NCI-H2171 treated with DMSO at 0.1 percent for 48 hours (cell line): ENCODE measurements at regions not wholly inside any gene's neighbourhood (a gene's known extent, or its start where the extent isn't known, plus 50 kb on each side); places are given as distances from the start of the nearest gene placed in this dataset.
"Not testable (repeated sequence)": the region's sequence is repeated elsewhere in the genome, so short reads cannot be mapped to it uniquely, and the experiment has no call there.

Source experiments
- DNase-seq: peaks from one replicate; lab custom pipeline; 2025; lab: John Stamatoyannopoulos, UW

DNA sequence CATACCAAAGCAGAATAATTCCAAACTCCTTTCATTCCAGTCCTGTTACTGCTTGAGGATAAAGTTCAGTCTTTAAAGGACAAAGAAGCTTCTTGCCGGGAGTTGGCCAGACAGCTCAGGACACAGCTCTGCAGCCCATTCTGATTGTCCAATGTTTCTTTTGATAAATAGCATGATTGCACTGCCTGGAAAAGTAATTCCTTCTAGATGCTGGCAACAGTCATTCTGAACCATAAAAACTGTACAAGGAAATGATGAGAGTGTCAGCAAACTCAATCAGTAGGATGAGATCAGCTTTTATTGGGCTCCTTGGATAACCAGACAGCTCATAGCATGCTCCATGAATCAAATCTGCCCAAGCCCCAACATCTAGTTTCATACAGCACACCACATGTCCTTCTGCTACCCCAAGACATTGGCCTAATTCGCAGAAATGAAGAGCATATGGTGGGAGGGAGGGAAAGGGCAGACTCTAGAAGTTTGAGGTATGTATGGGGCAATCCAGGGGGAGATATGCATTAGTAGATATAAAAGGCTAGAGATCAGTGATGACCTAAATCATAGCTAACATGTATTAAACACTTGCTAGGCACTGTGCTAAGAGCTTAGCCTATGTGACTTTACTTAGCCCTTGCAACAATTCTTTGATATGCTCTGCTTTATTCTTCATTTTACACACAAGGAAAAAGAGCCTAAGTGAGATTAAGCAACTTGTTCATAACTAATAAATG is 219.9 kb upstream of the NREP start:
- no peak for DNase-seq

DNA sequence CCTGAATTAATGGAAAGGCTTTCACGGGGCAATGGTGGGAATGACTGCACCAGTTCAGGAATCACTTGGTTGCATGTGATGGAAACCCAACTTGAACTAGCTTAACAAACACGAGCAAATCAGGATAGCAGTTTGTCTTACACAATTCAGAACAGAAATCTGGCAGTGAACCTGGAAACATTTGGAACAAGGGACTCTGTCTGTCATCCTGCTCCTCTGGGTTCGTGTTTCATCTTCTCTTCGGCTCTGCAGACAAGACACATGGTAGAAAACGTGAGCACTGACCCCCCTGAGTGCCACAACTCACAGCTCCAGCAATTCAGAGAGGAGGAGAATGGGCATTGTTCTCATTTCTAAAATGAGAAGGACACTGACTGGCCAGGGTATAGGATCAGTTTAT is 218.1 kb upstream of the NREP start:
- DNase-seq, result no peak

DNA sequence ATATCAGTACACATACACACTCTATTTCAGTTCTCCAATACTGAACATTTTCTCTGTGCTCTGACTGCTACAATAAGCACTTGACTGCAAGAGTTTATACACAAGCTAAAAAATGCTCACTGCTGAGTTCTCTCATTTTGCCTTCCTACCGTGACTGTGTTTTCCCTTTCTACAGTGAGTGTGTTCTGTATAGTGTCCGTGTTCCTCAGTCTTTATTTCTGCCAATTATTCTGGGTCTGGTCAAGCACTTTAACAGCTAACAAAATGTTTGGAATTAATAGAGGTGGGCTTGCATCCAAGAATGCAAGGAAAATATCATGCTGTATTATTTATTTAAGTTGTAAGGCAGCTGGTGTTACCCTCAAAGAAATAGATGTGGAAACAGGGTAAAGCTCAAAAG is 217.0 kb upstream of the NREP start:
- DNase-seq, result no peak

DNA sequence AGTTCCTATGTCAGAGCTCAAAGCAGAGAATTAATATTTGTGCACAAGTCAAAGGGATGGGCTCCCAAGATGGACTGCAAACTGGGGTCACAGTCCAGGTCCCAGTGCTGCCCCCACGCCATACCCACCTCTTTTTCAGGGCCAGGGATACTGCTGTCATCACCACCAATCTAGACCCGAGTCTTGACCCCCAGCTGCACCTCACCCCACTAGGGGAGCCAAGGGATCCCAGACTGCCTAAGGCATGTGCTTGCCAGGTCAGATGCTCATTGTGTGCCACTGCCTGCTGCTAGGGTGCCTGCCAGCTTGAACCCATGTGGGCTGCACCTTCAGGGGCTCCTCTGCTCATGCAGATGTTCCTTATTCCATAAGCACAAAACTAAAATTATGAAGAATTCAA is 215.6 kb upstream of the NREP start:
- DNase-seq, result no peak

DNA sequence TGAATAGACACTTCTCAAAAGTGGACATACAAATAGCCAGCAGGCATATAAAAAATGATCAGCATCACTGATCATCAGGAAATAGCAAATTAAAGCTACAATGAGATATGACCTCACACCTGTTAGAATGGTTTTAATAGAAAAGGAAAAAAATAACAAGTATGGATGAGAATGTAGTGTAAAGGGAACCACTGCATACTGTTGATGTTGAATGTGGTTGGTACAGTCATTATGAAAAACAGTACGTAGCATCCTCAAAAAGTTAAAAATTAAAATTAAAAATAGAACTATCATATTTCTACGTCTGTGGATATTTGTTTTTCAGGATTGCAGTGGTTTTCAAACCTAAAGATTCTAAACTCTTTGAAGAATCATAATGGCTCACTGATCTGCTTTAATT is 215.1 kb upstream of the NREP start:
- no peak for DNase-seq

DNA sequence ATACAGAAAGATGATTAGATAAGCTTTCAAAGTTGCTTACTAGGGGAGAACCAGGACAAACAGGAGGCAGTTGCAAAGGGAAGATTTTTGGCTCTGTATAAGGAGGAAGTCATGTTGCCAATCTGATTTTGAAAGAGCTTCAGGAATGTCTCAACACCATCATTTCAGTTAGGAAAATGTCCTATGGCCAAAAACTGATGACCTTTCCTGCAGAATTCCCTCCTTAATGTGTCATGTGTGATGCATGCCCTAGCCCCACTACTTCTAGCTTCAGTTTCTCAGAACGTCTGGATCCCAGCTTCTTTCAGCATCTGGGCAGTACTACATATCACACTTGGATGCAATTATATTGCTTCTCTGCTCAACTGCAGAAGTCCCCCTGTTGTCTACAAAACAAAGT is 211.5 kb upstream of the NREP start:
- DNase-seq, result no peak

DNA sequence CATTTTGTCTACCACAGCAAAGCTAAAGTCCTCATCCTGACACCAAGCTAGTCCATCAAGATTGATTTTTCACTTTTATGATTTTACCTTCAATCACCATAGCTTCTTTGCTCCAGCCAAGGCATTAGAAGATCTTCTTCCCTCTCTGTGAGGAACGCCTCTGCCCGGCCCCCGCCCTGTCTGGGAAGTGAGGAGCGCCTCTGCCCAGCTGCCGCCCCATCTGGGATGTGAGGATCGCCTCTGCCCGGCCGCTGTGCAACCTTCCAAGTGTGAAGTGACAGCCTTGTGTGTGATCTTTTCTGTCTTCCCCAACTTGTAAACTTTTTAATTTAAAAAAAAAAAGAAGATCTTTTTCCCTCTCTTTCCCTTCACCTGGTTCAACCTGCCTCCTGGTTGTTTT is 210.5 kb upstream of the NREP start:
- DNase-seq, result no peak

DNA sequence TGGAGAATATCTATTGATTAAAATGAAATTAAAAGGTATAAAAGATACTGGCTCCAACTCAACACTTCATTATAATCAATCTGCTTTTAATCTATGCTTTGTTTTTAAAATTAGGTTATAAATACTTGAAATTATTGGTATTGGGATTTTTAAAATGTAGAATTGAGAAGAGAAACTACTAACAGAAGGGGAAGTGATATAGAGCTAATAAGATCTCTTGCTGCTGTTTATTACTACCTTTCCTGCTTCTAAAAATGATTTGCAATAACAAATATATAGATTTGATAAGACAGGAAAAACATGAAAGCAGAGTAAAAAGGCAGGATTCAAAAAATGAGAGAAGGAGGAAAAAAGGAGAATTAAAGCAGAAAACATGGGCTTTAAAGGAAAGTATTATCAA is 209.3 kb upstream of the NREP start:
- no peak for DNase-seq

DNA sequence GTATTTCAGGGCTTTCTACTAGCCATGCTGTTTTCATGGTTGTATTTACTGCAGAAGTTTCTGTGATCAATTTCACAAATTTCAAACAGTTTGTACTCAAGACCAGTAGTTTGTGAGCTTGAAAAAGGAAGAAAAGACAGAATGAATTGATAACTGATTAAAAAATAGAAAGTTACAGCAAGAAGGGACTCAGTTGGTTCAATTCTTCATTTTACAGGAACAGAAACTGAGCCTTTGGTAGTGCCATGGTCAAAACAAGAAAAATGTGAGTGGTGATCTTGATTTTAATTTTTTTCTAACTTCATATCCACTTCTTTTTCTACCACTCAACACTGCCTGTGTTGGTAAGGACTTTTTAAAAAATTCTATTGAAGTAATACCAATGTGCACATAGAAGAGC is 206.6 kb upstream of the NREP start:
- no peak for DNase-seq

DNA sequence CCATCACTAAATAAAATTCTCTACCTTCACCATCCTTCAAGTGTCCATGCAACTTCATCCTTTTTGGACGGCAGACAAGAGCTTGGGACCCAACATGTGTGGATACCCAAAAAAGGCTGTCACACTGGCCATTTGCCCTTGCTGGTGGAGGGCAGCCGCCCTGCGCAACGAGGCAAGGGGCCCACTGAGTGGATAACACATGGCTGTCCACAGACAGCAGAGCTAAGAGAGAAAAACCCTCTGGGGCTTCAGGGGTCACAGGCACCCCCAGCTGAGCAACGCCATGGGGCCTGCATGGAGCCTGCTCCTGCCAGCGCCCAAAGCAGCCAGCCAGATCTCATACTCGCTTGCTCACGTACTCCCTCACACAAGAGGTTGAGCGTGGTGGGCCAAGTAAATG is 205.9 kb upstream of the NREP start:
- no peak for DNase-seq

DNA sequence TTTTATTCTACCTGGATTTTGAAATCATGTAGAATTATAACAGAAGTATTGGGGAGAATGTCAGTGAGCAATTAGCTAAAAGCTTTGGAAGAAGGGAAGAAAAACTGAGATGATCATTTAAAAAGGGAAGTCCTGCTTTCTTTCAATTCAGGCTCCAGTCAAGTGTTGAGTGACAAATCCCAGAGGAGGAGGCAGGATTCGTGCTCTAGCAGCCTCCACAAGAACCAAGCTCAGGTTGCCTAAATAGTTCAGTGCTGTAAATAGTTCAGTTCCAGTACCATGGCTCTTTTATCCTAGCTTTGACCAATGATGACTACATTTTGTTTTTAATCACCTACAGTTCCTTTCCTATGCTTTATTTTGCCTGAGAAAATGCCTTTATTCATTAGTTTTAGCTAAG is 204.9 kb upstream of the NREP start:
- DNase-seq, result no peak

DNA sequence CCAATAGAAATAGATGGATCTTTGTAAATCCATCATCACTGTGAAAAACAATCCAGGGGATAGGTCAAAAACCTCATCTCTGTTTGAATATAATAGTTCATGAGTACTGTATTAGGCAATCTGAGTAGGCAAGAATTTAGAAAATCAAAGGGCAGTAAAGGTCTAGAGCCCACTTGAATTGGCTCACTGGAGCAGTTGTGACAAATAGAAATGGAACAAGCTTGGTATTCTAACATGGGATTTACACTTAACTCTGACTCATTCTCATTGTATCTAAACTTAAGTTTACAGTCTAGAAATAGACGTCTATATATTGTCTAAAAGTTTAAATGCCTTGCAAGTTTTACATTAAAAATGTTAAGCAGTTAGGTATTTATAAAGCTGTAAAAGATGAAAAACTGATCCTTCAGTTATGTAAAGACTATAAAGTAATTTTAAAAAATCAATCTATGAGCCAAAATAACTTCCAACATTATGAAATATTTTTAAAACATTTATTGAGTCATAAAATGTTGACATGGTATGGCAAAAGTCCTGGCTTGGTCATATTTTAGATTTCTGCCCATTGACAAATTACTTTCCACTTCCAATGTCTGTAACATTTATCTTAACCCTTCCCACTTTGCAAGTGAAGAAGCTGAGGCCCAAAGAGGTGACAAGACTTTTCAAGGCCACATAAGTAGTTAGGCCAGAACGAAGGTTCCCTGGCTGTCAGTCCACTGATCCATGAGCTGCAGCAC is 203.7 kb upstream of the NREP start:
- no peak for DNase-seq

DNA sequence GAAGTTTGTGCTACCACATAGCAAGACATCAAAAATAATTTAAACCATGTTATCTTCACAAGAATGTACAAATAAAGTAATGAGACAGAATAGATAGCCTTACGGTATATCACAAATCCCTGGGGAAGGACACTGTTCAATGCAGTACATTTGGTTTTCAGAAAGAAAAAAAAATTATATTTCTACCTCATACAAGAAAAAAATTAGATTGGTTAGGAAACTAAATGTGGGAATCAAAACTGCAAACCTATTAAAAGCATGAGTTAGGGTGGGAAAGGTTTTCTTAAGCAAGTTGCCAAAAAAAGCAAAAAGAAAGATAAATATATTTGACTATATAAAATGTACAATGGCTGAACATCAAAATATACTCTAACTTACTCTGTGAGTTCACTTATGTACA is 201.9 kb upstream of the NREP start:
- DNase-seq, result no peak

DNA sequence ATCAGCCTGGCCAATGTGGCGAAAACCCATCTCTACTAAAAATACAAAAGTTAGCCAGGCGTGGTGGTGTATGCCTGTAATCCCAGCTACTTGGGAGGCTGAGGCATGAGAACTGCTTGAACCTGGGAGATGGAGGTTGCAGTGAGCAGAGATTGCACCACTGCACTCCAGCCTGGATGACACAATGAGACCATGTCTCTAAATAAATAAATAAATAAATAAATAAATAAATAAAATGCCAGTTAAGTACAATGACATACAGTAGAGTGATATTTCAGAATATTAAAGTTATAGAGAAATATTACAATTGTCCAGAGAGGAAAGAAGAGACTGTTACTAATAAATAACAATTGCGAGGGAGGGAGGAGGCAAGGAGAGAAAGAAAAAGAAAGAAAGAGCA is 199.8 kb upstream of the NREP start:
- not testable (repeated sequence) for DNase-seq

DNA sequence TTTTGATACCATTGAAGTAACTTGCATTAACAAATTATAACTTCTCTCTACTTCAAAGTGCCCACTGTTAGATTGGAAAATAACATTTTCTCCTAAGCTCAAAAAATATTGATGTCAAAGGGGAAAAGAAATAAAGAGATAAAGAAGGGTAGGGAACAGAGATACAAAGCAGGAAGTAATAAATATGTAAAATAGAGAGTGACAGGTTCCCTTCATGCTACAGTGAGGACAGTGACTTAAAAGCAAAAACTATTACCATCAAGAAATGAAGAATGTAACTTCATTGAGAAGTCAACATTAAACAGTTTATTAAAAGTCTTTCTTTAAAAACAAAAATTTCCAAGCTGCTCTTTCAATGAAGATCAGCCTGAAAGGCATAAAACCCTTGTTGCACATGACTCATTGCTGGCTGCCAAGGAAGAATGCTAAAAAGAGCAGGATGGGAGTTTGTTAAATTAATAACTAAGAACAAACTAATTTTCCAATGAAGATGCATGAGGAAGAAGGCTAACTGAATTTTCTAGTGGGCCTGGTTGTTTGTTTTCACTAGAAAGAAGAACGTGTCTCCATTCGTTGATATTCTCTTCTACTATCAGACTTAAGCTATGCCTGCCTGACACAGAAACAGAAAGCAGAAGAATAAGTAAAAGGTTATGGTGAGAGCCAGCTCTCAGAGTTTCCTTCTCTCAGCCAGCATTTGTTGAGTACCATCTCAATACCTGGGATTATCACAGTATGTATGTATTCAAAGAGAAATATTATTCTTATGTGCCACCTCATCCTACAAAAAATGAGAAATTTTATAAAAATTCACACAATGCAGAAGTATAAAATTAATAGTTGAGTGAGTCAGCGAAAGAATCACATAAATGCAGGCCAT is 197.8 kb upstream of the NREP start:
- no peak for DNase-seq

DNA sequence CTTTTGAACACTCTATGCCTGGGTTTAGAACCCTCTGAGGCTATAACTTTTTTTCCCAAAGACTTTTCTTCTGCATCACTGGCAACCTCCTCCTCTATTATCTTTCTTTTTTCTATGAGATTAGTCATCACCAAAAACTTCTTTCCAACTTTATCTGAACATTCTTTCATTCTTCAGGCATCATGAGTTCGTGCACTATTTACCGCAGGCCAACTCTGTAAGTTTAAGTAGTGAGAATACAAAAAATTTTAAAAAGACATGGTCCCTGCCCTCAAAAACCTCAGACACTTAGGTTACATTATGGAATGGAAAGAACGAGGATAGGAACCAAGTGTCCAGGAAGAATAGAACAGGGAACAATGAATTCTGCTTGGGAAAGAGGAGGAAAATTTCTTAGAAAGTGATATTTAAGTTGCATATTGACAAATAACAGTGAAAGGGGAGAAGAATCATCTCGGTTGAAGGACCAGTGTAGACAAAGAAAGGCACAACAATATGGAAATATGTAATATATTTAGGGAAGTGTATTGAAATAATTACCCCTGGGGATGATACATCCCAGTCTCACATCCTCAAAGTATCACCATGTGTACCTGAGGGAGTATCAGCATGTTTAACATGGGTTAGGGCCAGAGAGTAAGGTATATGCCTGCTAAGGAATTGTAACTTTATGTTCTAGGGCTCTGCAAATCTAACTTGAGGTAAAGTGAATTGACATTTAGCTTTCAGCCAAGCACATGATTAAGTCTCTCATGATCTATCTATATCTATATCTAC is 196.5 kb upstream of the NREP start:
- no peak for DNase-seq

DNA sequence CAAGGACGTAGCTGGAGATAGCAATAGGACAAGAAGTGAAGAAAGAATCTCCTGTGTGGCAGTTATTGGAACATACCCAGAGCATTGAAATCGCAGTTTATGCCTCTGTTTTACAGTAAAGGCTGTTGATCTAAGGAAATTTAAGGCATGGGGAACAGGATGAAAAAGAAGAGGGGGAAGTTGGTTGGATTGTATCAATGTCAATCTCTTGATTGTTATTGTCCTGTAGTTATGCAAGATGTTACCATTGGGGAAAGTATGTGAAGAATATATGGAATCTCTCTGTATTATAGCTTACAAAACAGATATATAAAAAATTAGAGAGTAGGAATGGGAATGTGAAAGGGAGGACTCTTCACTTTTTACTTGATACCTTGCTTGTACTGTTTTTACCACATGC is 195.6 kb upstream of the NREP start:
- no peak for DNase-seq

DNA sequence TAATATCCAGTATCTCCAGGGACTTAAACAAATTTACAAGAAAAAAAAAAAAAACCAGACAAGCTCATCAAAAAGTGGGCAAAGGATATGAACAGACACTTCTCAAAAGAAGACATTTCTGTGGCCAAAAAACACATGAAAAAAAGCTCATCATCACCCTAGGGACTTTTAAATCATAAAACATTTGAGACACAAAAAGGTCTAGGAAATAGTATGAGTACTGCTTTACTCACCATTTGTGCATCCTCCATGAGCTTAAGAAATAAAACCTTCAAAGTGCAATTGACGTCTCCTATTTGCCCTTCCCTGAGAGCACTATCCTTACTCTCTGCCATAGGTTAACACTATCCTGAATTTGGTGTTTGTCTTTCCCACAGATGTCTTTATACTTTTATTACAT is 193.7 kb upstream of the NREP start:
- no peak for DNase-seq

DNA sequence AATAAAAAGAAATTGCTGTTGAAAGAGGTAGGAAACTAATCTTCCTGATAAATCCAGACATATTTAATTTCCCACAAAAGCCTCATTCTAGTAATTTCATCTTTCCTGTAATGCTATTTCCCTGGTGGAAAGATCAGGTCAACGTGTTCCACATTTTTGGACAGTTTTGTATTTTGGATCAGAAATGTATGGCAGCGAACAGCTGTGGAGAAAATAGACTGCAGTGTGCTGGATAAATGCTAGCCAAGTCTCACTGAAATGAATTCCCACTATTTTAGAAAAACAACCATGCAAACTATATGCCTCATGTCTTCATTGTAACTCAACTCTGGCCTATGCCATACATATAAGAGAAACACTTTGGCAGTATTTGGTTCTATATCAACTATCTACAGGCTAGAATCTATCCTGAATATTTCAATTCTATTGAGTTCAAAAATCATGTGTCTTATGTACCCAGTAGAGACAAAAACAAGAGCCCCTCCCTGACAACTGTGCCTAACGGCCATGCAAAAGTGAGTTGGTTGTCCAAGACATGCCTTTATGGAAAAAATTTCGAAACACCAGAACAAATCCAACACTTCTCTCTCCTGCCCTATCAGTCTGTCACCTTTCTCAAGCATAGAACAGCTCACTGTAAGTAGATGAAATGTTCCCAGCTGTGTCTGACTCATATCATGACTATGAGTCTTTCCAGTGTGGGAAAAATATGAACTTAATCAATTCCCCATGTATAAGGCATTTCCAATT is 191.3 kb upstream of the NREP start:
- no peak for DNase-seq

DNA sequence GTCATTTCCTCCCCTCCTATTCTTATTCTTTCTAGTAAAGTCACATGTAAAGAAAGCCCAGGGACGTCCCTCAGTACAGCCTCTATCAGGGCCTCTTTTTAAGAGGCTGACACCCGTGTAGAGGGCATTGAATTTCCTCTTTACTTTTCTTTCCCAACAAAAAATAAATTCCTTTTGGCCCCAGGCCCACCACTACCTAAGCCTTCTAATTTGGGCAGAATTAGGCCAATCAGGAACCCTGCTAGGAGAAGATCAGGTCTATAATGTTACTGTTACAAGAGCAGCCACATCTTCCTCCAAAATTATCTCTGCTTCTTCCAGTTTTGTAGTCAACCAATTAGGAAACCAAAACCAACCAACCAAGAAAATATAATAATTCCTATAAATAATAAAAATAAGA is 189.6 kb upstream of the NREP start:
- DNase-seq, result no peak

DNA sequence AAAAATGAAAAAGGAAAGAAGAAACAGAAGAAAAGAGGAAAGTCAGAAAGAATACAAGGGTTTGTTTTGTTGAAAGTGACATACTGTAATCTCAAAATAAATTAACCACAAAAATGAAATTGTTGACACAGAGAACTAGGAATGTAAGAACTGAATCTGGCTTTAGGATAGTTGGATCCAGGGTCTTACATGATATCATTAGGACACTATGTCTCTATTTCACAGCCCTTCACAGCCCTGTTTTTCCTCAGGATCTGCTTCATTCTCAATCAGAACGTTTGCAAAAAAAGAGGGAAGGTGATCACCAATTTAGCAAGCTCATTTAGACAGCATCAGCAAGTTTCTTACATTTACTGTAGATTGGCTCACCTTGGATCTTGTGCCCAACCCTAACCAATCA is 188.5 kb upstream of the NREP start:
- no peak for DNase-seq
